GM21529 (cell line): ENCODE measurements at regions not wholly inside any gene's neighbourhood (a gene's known extent, or its start where the extent isn't known, plus 50 kb on each side); places are given as distances from the start of the nearest gene placed in this dataset.

ENCODE experiments used
- ATAC-seq: cut with Tn5 transposase; IDR thresholded peaks from one replicate; pipeline ENCODE4 v1.9.1; 2021; ENCODE audit not compliant: unreplicated experiment

DNA sequence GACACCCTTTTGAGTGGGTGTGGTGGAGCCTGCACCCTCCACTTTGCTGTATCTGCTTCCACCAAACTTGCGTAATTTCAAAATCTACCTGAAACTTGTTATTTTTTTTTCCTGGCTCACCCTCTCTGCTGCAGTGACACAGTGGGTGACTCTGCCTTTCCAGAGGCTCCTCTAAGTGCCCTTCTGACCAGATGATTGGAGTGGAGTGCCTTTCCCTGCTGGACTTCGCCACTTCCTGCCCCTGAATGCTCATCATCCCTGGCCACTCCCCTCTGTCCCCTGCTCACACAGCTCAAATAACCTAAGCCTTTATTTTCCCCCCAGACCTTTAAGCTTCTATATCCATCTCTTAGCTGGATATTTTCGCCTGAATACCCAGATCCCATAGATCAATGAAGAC lies 777.5 kb upstream of the ID2 start:
- no peak for ATAC-seq

DNA sequence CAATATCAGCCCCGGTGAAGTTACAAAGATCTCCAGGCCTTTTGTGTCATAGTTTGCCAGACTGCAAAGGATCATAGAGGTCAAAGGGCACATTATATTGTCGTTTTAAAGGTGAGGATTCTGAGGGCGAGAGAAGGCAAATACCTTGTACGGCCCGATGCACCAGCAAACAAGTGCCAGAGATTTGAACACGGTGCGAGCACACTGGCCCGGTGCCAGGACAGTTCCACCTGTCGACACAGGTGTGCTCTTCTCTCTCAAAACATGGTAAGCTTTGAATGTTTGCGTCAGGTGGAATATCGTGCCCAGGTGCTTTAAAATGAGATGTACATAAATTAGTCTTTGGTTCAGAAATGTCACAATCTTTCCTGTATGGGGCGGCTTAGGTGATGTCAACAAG lies 776.1 kb upstream of the ID2 start:
- ATAC-seq, result no peak

DNA sequence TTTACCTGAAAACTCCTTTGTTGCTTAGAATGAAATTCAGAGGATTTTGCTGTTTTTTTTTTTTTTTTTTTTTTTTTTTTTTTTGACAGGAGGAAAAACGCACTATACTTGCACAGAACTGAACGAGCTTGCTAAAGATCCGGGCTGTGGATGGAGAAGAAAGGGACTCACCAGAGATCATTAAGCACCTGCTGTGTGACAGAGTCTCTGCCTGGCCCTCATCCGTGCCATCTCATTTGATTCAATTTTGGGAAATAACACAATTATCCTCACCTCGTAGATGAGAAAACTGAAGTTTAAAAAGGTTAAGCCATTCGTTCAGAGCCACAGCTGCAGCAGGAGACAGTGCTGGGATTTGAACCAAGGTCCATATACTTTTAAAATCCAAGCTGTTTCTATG lies 775.4 kb upstream of the ID2 start:
- no peak for ATAC-seq

- no peak for ATAC-seq
These were observed 774.8 kb upstream of the ID2 start for GRCh38 chr2:7907041-7907440.

- no peak for ATAC-seq
These were observed 771.1 kb upstream of the ID2 start for GRCh38 chr2:7910752-7911151.

DNA sequence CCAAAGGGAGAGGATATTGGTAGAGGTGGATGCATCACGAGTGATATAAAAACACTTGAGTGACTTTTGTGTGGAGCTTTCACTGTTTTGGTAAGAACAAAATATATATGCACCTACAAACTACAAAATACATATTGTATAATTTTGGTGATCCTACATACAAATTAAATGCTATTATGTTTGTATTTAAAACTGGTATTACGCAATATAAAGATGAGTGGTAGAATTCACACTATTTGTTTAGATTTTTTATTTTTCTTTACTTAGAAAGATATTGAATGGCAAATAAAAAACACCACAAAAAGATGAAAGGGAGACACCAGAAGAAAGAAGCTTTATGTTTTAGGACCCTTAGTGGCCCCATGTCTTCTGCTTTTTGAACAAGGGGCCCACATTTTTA lies 770.7 kb upstream of the ID2 start:
- no peak for ATAC-seq

GRCh38 chr2:7913974-7914373 lies 767.9 kb upstream of the ID2 start:
- ATAC-seq, result no peak

DNA sequence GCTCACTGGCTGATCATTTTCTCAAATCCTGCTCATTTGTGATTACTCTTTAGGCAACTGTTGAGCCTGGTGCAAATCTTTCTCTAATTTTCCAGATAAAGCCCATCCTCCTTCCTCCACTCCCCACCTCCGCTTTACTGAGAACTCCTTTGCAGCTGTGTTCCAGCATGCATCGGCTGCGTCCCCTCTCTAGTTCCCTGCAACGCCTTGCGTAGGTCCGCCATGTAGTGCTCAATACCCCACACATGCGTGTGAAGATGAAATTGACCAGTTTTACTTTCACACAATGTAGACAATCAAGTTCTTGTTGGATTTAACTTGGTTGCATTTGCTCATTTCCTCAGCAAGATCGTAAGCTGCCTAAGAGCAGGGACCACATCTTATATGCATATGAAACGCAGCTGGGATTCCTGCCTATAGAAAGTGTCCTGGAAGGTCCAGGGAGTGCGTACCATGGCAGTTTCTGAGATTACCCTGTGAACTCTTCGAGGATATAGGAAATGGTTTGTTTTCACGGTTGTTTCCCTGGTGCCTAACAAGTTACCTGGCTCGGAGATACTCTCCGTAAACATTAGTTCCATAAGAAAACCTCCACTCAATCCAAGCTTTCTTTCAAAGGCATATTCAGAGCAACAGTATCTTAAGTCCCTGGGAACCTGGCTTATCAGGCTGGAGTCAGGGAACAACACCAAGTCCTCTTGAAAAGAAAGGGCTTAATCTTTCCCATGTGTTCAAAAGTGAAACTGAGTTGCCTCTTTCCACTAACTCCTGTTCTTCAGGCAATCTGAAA lies 766.4 kb upstream of the ID2 start:
- no peak for ATAC-seq

GRCh38 chr2:7916670-7917069 lies 765.2 kb upstream of the ID2 start:
- no peak for ATAC-seq

- ATAC-seq, result no peak
These were observed 762.3 kb upstream of the ID2 start for GRCh38 chr2:7919510-7919909.

DNA sequence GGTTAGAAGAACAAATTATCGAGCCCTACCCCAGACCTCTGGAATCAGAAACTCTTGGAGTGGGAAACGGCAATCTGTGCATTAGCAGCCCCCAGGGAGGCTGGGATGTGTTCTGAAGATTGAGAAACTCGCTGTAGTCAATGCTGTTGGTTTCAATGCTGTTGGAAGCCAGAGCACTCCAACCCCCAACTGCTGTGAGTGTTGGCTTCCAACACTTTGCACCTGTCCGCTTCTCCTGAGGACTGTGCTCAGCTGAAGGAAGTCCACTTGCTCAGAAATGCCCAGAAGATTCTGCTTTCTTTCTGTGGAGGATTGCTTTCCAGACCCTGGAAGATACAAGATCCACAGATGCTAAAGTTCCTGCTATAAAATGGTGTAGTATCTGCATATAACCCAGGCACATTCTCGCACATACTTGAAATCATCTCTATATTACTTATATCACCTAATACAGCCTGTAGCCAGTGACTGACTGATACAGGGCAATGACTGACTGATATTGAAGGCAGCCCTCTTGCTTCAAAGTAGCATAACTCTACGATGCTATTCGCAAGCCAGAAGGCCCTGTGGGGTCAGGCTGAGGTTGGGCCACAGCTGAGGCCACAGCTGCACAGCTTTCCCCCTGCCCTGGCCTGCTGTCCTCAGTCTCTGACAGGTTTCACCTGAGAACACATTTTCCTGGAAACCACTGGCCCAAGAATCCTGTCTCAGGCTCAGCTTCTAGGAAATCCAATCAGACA lies 757.7 kb upstream of the ID2 start:
- no peak for ATAC-seq

DNA sequence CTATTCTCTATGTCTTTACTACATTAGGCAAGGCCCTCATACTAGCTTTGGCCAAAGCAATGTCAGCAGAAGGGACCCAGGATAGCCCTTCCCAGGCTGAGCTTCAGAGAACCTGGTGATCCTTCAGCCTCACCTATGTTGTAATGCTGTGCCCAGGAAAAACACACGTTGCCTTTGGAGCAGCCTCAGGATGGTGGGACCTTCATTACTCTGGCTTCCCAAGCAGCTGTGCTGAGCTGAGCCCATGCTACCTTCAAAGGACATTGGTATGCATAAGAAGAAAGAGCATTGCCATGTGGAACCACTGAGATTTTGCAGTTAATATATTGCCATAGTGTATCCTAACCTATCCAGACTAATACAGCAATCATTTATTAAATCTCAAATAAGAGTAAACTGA lies 756.4 kb upstream of the ID2 start:
- no peak for ATAC-seq

GRCh38 chr2:7927691-7928090 lies 754.2 kb upstream of the ID2 start:
- no peak for ATAC-seq

GRCh38 chr2:7929281-7929680 lies 752.6 kb upstream of the ID2 start:
- ATAC-seq, result no peak

DNA sequence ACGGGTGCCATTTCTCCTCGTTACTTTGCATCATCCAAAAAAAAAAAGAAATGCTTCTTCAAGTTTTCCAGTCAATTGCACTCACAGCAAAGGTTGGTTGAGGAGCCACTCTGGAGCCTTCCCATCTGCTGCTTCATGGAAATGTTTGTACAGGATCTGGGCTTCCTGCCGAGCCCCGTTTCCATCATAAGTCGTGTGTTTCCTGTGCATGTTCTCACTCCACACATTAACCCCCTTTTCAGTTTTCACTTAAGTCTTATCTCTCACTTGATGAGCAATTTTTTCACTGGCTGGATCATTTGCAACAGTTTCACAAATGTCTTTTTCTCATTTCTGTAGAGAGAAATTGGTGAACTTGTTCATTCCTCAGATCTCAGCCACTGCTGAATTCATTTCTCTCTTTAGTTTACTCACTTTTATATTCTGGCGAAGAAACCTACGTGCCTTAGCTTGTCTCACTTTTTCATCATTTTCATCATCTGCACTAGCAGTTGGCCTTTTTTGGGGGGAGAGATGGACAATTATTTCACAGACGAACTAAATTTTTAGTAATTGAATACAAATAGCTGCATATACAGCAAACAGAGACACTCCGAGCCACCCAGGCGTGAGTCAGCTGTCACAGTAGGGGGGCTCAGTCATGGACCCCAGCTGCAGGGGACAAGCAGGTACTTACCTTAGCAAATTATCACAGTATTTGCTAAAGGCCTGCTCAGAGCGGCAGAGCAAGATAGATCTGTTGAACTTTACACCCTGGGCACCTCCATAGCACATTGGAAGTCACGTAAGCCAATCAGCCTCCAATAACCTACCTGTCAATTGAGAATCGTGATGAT lies 750.8 kb upstream of the ID2 start:
- no peak for ATAC-seq

- no peak for ATAC-seq
These were observed 750.0 kb upstream of the ID2 start for GRCh38 chr2:7931808-7932207.

- no peak for ATAC-seq
These were observed 748.2 kb upstream of the ID2 start for GRCh38 chr2:7933672-7934071.

DNA sequence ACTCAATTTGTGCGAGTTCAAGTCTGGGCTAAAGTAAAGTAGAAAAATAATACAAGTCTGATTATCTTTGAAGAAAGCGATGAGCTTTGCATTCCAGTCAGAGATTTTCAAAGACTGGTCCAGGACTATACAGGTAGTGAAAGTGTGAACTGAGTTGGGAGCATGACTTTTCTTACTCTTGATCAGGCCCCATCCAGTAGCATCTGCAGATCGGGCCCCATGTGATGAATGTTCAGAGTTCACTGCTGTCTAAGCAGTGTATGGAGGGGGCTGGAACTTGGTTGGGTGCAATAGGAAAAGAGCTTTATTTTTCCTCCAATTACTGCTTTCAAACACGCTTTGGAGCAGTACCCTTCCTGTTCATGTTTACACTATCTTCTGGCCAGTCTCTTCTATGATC lies 747.4 kb upstream of the ID2 start:
- no peak for ATAC-seq

- ATAC-seq, result no peak
These were observed 744.8 kb upstream of the ID2 start for GRCh38 chr2:7937082-7937481.

GRCh38 chr2:7940723-7941122 lies 741.1 kb upstream of the ID2 start:
- ATAC-seq, result no peak

- ATAC-seq, result no peak
These were observed 738.4 kb upstream of the ID2 start for GRCh38 chr2:7943446-7943845.

- ATAC-seq, result no peak
These were observed 736.8 kb upstream of the ID2 start for GRCh38 chr2:7945026-7945425.
